ENCODE measurements at regions not wholly inside any gene's neighbourhood (a gene's known extent, or its start where the extent isn't known, plus 50 kb on each side); places are given as distances from the start of the nearest gene placed in this dataset.

- TF ChIP-seq ZNF543 (CRISPR knock-in tag; IDR thresholded peaks at IDR 0.05) (no peak), ZFP41 (CRISPR knock-in tag; IDR thresholded peaks at IDR 0.05; ENCODE audit: borderline replicate concordance) (no peak), ZFP90 (CRISPR knock-in tag; IDR thresholded peaks at IDR 0.05; ENCODE audit: borderline replicate concordance) (no peak), ZNF776 (CRISPR knock-in tag; IDR thresholded peaks at IDR 0.05) (no peak), RFXAP (CRISPR knock-in tag; IDR thresholded peaks at IDR 0.05; ENCODE audit: borderline replicate concordance) (no peak), ZNF484 (CRISPR knock-in tag; IDR thresholded peaks at IDR 0.05; ENCODE audit: borderline replicate concordance, low read depth) (no peak), PATZ1 (CRISPR knock-in tag; IDR thresholded peaks at IDR 0.05) (no peak), TFE3 (CRISPR knock-in tag; IDR thresholded peaks at IDR 0.05) (no peak), GATAD2A (CRISPR knock-in tag; IDR thresholded peaks at IDR 0.05) (no peak), GABPB1 (CRISPR knock-in tag; IDR thresholded peaks at IDR 0.05) (no peak), KLF12 (CRISPR knock-in tag; IDR thresholded peaks at IDR 0.05; ENCODE audit: borderline replicate concordance) (no peak), ZNF672 (CRISPR knock-in tag; IDR thresholded peaks at IDR 0.05) (no peak), ATRX (CRISPR knock-in tag; IDR thresholded peaks at IDR 0.05; ENCODE audit: borderline replicate concordance) (no peak), FOXJ3 (CRISPR knock-in tag; IDR thresholded peaks at IDR 0.05; ENCODE audit: borderline replicate concordance) (no peak), LCORL (IDR thresholded peaks at IDR 0.05) (no peak), LCORL (CRISPR knock-in tag; IDR thresholded peaks at IDR 0.05) (no peak), NONO (IDR thresholded peaks at IDR 0.05) (no peak), NONO (CRISPR knock-in tag; conservative IDR thresholded peaks at IDR 0.05) (no peak), ZNF784 (CRISPR knock-in tag; IDR thresholded peaks at IDR 0.05; ENCODE audit: borderline replicate concordance) (no peak)
- Histone ChIP-seq H3K4me2 (ENCODE audit: low read depth, low read length) (no peak overlapping the region), H3K36me3 (replicated peaks in 1 of 2; ENCODE audit: control insufficient read depth in 1 of 2, insufficient read depth in 2 of 2, low read length in 2 of 2) (no peaks in the 10 kb centered on the region), H3K4me3 (replicated peaks in 1 of 3; ENCODE audit: insufficient read depth in 1 of 3, low read depth in 2 of 3, low read length in 3 of 3) (no peak overlapping the region), H3K9ac (ENCODE audit: insufficient read depth, low read depth, low read length) (no peak overlapping the region), H3K27me3 (ENCODE audit: control insufficient read depth in 1 of 2, insufficient read depth in 2 of 2, low read length in 2 of 2) (no peaks in the 10 kb centered on the region), H3K27ac (ENCODE audit: extremely low read length, insufficient read depth, low read length) (no peak overlapping the region), H3K9me3 (ENCODE audit: low read length) (peaks cover 93% of the 10 kb centered on the region), H3K4me1 (ENCODE audit: insufficient read depth, low read length) (no peaks in the 10 kb centered on the region), H3K79me2 (ENCODE audit: insufficient read depth, low read length) (no peaks in the 10 kb centered on the region), H2AFZ (ENCODE audit: low read length) (no peak overlapping the region), H4K20me1 (ENCODE audit: insufficient read depth, low read length) (no peaks in the 10 kb centered on the region)
- ChIA-PET POLR2A (no interaction called here), CTCF (ENCODE audit: low intra/inter-chr PET ratio, low total read pairs) (no interaction called here)
- BruUV-seq (replicated peaks): no TSS peak
- ATAC-seq (no peak), FAIRE-seq (no peak), DNase-seq (ENCODE audit: low spot score) (no peak)
- intact Hi-C loops (cut with micrococcal nuclease; ENCODE audit: unreplicated experiment) (no loop called here), in situ Hi-C loops (cut with HindIII; ENCODE audit: extremely low pct_ligation_motif_present, low pct_unique_long_range_greater_than_20kb) (no loop called here)
- 11% methylated on average over 1 of the region's 1 CpG for WGBS (ENCODE audit: low lambda C conversion rate)
These were observed 906.6 kb upstream of the LRATD1 start for GRCh38 chr2:13725945-13726344.

Data from HepG2 (cell line).